ENCODE measurements at regions not wholly inside any gene's neighbourhood (a gene's known extent, or its start where the extent isn't known, plus 50 kb on each side); places are given as distances from the start of the nearest gene placed in this dataset.
A peak's percentile ranks its signal among the peaks of the same experiment; 100 is the strongest.

DNA sequence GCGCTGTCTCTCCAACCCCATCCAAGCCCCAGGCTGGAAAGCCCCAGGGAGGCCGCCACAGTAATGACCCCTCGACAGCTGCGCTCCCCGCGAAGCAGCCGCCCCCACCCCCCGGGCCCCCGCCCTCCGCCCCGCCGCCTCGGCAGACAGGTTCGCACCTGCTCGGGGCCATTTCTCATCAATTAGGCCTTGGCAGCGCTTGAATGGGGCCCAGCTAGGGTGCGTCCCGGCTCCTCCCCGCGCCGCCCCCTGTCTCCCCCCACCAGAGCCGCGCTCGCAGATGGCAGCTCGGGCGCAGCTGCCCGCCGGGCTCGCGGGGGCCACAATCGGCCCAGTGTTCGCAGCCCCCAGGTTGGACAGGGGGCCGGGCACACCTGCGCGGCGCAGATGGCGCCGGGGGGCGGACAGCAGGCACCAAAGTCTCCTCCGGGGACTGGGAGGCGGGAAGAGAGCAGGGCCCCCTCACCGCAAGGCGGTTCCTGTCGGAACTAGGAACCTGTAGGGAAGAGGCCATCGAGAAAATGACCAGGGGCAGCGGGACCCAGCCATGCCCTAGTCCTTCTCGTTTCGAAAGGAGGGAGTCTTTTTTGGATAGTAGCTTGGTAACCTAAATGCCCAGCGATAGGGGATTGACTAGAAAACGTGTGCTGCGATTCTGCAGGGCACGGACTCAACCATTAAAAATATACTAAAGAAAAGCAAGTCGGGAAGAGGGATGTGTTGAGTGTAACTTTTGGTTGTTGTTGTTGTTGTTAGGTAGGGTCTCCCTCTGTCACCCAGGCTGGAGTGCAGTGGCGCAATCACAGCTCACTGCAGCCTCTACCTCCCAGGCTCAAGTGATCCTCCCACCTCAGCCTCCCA is 83.2 kb upstream of the EYA2 start:
- DNase-seq (ENCODE audit: low read depth) = no peak

DNA sequence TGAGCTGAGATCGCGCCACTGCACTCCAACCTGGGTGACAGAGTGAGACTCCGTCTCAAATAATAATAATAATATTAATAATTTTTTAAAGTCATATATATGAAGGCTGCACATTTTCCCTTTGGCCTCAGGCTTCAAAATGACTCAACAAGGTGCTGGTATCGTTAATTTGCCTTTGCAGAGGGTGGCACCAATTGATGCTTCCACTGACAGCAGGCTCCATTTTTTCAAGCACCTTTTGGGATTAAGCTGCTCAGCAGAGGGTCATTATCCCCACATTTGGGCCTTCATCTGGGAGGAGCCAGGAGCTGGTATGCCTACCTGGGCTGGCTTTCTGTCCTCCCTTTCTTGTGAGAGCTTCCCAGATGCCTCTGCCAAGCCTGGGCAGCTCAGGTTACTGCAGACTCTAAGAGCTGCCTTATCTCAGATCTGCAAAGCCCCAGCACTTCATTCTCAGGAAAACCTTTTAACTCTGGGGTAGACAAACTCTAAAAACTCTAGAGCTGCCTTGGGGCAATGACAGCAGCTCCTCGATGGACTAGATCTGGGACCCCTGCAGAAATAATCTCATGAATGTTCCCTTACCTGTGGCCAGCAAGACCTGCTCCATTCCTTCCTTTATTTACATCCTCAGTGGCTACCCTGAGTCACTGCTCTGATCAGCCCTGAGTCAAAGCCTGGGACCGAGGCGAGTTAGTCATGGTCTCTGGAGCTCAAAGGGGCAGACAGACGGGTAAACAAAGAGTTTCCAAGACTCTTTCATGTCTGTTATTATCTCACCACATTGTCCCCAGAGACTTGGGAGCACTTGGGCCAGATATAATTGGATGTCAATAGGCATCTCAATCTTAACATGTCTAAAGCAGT is 80.0 kb upstream of the EYA2 start:
- DNase-seq (ENCODE audit: low read depth) = peak; percentile 81

DNA sequence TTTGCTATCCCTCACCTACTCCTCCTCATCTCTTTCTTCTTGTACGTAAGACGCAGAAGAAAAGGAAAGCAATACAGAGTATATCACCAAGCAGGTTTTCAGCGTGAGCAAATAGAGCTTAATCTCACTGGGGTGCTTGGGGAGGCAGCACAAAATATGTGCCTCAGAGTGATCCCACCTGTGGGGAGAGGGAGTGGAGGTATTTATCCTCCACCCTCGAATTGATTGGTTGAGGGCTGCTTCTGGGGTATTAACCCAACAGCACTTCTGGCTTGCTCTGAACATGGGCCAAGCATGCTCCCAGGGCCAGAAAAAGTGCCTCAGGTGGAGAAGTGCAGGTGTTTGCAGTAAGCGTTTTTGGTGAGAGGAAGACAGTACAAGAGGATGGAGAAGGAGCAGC is 78.5 kb upstream of the EYA2 start:
- DNase-seq (ENCODE audit: low read depth) = no peak

DNA sequence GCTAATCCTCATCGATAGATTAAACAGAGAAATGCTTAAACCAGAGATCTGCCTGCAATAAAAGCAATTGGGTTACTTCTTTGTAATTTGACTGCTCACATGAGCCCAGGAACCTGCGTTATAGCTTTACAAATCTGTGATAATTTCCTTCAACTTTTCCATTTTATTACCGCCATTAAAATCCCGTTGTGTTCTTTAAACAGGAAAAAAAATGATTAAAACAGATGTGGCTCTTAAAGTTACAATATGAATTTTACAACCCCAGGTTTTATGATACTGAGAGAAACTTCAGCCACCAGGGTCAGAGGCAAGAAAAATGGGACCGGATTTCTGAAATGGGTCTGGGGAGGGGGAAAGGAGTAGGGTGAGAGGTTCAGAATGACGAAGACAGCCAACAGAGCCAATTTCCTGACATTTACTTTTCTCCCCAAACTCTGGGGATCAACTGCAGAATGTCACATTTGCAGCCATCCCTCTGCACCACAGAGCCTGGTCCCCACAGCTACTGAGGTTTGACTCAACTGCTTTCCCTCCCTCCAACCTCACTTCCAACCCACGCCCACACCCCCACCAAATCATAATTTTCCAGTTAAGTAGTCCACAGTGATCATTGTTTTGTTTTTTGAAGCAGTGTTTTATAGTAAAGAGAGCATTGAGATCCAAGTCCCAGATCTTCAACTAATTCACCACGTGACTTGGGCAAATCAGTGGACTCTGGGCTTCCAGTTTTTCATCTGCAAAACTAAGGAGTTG is 77.6 kb upstream of the EYA2 start:
- no peak for DNase-seq (ENCODE audit: low read depth)

DNA sequence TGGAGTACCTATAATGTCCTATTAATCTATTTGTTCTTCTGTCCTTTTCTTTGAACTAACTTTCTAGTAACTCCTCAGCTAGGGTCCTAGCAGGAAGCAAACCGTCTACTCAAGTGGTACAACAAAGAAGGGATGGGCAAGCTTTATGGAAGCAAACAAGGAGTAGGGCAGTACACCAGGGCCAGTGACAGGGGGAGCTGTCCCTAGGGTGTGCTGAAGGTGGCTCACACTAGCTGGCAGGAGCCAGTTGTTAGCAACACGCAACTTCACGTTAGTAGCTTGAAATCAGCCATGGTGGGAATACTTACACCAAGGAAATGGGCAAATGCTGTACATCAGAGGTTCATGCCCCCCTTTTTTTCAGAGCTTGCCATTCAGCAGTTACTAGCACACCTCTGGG is 74.0 kb upstream of the EYA2 start:
- no peak for DNase-seq (ENCODE audit: low read depth)

DNA sequence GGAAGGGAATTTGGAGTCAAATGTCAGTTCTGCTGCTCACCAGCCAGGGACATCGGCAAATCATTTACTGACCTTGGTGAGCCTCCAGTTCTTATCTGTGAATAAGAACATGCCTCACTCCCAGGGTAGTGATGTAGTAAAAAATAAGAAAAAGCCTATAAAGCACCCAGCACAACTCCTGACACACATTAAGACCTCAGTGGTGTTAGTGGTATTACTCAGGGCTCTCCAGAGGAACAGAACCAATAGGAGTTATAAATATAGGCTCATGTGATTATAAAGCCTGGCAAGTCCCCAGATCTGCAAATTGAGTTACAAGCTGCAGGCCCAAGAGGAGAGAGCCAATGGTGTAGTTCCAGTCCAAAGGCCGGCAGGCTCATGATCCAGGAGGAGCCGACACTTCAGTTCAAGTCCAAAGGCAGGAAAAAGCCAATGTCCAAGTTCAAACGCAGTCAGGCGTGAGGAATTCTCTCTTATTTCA is 71.3 kb upstream of the EYA2 start:
- peak; percentile 67 for DNase-seq (ENCODE audit: low read depth)

DNA sequence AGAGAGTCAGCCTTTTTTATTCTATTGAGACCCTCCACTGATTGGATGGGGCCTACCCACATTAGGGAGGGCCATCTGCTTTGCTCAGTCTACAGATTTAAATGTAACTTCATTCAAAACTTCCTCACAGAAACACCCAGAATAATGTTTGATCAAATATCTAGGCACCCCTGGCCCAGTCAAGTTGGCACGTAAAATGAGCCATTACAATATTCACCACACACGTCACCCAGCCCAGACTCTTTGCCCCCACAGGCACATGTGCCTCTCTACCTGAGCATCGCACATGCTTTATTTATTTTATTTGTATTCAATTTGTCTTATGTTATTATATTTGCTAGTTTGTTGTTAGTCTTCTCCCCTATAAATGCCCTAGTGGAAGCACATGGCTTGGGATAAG is 70.9 kb upstream of the EYA2 start:
- DNase-seq (ENCODE audit: low read depth) = no peak

DNA sequence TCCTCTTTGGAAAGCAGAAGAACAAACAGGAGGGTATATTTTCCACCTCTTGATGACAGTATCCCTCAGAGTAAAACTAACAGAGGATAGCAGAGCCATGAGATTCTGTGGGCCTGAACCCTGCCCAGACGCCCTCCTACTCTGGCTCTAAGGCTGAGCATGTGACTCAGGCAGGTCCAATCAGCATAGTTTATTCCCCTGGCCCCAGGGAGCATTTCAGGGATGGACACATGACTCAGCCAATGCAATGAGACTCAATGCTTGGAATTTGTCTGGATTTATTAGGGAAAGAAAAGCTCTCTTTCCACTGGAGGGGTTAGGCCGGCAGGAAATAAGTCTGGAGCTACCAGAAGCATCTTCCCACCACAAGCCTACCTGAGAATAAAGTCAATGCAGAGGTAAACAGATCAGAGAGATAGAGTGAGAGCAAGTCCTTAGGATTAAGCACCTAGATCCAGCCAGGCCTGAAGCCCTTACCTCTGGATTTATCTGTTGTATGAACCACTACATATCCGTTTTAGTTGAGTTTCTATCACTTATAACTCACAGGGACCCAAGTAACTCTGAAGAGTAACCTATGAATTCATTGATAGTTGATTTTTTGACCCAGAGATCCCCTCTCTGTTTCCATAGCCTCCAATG is 68.2 kb upstream of the EYA2 start:
- DNase-seq (ENCODE audit: low read depth) = no peak

DNA sequence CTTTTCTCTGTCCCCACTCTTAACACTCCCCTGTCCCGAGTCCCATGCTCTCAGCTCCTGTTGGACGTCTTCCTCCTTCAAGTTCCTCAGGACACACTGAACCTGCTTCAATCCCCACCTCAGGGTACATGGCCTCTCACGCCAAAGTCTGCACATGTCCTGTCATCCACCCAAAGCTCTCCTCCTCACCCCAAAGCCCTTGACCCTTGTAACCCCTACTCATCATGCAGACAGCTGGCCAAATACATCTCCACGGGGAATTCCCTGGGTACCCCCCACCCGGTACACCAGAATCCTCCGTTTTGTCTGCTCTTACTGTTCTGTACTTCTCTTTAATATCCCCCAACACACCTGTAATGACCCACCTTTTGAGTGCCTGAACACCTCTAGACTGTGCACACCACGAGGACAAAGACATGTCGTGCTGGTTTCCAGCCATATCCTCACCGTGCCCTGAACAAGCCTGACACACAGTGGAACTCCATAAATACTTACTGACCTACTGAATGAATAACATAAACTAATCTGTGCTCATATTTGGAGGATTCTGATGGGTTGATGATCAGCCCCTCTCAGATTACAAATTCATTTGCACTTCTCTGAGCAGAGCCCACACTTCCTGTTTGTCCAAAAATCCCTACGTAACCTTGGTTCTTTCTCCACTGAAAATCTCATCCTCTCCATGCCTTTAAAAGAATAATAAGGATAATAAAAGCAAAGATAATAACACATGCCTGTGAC is 66.8 kb upstream of the EYA2 start:
- no peak for DNase-seq (ENCODE audit: low read depth)

DNA sequence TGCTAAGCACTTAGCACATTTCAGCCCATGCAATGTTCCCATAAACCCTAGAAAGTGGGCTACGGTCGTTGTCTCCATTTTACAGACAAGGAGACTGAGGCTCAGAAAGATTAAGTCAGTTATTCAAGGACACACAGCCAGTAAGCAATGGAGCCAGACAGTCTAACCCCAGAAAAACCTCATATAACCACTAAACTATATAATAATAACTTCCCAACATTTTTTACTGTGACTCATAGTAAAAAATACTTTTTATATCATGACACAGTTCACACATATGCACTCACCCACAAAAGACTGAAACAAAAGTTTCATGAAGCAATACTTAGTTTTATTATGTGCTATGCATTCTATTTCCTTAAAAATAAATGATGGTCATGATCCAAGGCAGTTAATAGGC is 66.2 kb upstream of the EYA2 start:
- DNase-seq (ENCODE audit: low read depth) = no peak

DNA sequence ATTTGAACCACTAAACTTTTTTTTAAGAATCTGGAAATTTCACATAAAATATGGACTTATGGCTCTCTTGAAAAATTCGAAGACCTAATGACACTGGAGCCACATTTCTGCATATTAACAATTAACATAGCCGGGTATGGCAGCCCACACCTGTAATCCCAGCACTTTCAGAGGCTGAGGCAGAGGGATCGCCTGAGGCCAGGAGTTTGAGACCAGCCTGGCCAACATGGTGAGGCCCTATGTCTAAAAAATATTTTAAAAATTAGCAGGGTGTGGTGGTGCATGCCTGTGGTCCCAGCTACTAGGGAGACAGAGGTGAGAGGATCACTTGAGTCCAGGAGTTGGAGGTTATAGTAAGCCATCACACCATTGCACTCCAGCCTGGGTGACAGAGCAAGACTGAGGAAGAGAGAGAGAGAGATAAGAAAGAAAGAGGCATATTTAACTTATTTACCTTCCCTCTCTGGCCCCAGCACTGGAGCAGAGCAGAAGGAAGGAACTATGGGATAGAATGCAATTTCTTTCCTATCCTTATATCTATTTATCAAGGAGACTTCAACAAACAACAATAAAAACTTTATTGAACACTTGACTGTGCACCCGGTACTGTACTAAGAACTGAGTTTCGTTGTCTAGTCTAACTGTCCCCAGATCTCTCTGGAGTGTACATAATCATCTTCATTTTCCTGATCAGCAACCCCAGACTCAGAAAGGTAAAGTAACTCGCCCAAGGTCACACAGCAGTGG is 63.6 kb upstream of the EYA2 start:
- DNase-seq (ENCODE audit: low read depth) = no peak

DNA sequence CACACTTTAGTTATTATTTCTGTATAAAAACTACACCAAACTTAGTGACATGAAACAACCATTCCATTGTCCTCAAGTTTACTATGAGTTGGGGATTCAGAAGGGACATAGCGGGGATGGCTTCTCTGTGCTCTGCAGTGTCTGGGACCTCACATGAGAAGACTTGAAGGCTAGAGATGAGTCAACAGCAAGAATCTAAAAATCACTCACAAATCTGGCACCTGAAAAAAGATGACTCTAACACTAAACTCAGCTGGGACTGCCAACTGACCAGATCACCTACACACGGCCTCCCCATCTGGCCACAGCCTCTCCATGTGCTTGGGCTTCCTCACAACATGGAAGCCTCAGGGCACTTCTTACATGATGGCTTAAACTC is 63.0 kb upstream of the EYA2 start:
- DNase-seq (ENCODE audit: low read depth) = no peak

DNA sequence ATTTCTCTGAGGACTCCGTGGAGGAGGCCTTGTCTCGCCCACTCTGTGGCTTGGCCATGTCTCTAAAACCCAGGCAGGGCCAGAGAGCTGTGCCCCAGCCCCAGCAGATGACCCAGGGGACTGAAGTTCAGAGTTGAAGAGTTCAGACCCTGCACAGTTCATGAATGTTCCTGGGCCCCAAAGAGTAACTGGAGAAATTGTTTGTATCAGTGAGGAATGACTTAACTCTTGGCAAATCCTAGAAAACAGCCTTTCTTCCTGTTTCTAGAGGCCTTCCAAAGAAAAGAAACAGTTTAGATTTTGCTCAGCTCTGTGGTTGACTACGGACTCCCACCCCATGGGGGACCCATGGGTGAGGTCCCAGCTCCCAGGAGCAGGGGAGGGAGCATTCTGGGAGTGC is 62.1 kb upstream of the EYA2 start:
- DNase-seq (ENCODE audit: low read depth) = no peak

DNA sequence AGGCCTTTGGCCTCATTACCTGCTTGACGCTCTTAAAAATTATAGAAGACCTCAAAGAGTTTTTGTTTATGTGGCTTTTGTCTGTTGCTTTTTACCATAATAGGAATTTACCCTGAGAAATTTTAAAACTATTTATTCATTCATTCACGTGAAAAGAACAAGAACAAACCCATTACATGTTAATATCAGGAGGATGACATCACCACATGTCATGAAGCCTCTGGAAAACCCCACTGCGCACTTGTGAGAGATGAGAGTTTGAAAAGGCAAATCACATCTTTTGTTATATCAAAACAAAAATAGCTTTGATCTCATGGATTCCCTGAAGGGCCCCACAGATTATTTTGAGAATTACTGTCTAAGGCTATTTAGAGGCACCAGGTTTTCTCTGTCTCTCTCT is 61.3 kb upstream of the EYA2 start:
- DNase-seq (ENCODE audit: low read depth) = no peak

DNA sequence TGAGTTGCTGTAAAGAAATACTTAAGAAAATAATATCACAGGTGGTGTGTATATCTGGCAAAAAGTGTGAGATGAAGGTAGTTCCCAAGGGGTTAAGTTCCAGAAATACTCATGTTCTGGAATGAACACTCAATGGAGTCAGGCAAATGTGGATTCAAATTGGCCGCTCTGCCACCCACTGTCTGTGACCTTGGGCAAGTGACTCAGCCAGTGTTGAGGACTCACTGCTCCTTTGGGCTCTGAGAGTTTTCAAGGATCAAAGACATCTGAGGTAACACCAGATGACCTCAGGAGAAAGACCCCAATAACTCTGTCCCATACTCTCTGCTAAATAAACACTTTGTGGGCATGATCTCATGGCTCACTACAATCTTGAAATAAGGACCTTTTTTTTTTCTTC is 59.2 kb upstream of the EYA2 start:
- DNase-seq (ENCODE audit: low read depth) = no peak

DNA sequence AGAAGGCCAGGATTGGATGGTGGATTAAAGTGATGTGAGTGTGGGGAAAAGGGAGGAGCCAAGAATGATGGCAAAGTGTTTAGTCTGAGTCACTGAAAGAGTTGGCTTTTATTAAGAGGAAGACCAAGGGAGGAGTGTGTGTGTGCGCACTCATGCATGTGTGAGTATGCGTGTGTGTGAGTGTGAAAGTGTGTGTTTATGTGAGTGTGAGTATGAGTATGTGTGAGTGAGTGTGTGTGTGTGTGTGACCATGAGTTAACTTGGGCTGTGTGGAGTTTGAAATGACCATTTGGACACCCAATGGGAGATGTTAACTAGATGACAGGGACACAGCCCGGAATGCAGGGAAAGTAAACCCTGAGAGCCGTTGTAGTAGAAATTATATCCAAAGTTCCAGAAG is 57.6 kb upstream of the EYA2 start:
- no peak for DNase-seq (ENCODE audit: low read depth)

DNA sequence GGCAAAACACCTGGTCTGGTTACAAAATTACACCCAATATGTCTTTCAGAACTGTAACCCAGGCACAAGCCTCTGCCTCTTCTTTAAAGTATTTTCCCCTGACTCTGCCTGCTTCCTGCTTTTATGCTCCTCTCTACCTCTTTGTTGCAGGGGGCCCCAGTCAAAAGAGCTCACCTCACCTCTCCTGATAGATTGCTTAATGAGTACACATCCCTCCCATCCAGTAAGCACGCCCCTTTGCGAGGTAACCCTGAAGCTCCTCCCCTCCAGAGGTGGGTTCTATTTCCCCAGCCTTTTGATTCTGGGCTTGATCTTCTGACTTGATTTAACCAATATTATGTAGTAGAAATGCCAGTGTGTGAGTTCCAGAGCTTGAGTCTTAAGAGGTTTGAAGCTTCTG is 56.6 kb upstream of the EYA2 start:
- no peak for DNase-seq (ENCODE audit: low read depth)

DNA sequence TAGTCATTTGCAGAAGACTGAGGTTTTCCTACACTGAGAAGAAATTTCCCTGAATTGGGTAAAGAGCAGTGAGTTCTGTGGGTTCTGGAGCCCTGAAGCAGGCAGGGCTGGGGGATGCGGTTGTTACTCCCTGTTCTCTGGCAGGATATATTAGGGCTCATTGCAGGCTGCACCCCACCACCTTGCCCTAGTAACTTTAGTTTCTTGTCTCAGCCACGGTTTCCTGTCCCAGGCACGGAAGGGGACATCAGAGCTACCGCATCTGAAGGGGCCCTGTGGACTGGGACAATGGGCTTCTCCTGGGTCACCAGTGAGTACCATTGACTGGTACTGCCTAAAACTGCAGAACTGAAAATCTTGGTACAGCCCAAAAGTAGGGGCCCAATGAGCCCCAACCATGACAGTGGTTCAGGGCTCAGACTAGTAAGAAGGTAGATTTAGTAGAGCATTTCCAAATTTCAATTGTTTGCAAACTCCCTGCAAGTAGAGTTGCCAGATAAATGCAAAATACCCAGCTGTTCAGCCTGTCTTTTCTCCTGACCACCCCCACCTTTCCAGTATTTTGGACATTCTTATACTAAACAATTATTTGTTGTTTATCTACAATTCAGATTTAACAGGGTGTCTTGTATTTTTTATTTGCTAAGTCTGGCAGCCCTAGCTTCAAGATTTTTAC is 54.5 kb upstream of the EYA2 start:
- DNase-seq (ENCODE audit: low read depth) = no peak

Data from renal cortical epithelial cell (primary cell).